HCT116 (cell line): ENCODE measurements at regions not wholly inside any gene's neighbourhood (a gene's known extent, or its start where the extent isn't known, plus 50 kb on each side); places are given as distances from the start of the nearest gene placed in this dataset.

Source experiments
- ATAC-seq: fragments of 200-7000 bp; cut with Tn5 transposase; 2 replicates; pipeline ENCODE4 v1.9.1; 2020; ENCODE audit warnings: mild to moderate bottlenecking, moderate library complexity
- BruUV-seq: library from RNA; stranded (reverse); fragments of 400-500 nt; replicated peaks from 2 replicates; lab custom pipeline; 2021; lab: Mats Ljungman, UMichigan
- CTCF ChIA-PET: fragments of 300-600 bp; sonication (Branson Sonifier 250); formaldehyde crosslinking; loops from one replicate; lab custom pipeline; 2021; ENCODE audit warnings: antibody characterized with exemption; lab: Charles Lee
- POLR2A ChIA-PET: fragments of 300-600, 350-600 bp; sonication (Branson Sonifier 250); formaldehyde crosslinking; loops from one replicate; lab custom pipeline; 2021; ENCODE audit warnings: antibody characterized with exemption; lab: Charles Lee
- RAD21 ChIA-PET, 2 experiments: fragments of 300-600 bp; sonication (Branson Sonifier 250); formaldehyde crosslinking; loops; one replicate each; lab custom pipeline; 2023; ENCODE audit warnings: low total read pairs in 2 of 2; ENCODE audit not compliant: uncharacterized antibody in 2 of 2, unreplicated experiment in 2 of 2, low non-redundant PET in 1 of 2; lab: Charles Lee
- DNase-seq: peaks from one replicate; pipeline ENCODE4 v3.0.0-alpha.2; 2010; ENCODE audit warnings: low read depth, low spot score
- H2AFZ ChIP-seq: fragments of 200-600 bp; shearing (Covaris generic), sonication (generic); 2 replicates; pipeline ENCODE4 v1.6.1; 2017; ENCODE audit warnings: low read depth, mixed run types, mixed read lengths, antibody characterized with exemption, low read length; ENCODE audit not compliant: poor library complexity, severe bottlenecking
- H3K27ac ChIP-seq: 2 replicates; pipeline ENCODE4 v1.5.1; 2012; ENCODE audit warnings: low read depth, low read length
- H3K27me3 ChIP-seq: fragments of 200-600 bp; sonication (generic); 2 replicates; pipeline ENCODE4 v1.6.1; 2016; ENCODE audit warnings: mixed run types, low read length, mixed read lengths; ENCODE audit not compliant: insufficient read depth
- H3K36me3 ChIP-seq, 2 experiments: fragments of 200-500 bp in 1 of 2; fragments of 200-600 bp in 1 of 2; sonication (Bioruptor generic) in 1 of 2; sonication (generic) in 1 of 2; 2 replicates each; pipeline versions ENCODE4 v1.5.1 to v1.6.1; 2014 to 2016; ENCODE audit warnings: low read length in 2 of 2, inconsistent platforms in 1 of 2, mixed read lengths in 1 of 2, mixed run types in 1 of 2; ENCODE audit not compliant: insufficient read depth in 2 of 2, control insufficient read depth in 1 of 2
- H3K4me1 ChIP-seq, 2 experiments: fragments of 200-600 bp in 1 of 2; sonication (generic) in 1 of 2; 2 replicates each; pipeline versions ENCODE4 v1.5.1 to v1.6.1; 2012 to 2017; ENCODE audit warnings: low read length in 2 of 2, inconsistent platforms in 1 of 2, mild to moderate bottlenecking in 1 of 2, mixed read lengths in 1 of 2, mixed run types in 1 of 2, moderate library complexity in 1 of 2; ENCODE audit not compliant: insufficient read depth in 2 of 2, control insufficient read depth in 1 of 2
- H3K4me2 ChIP-seq: fragments of 200-600 bp; sonication (generic); 2 replicates; pipeline ENCODE4 v1.6.1; 2017; ENCODE audit warnings: mixed run types, low read length, mixed read lengths
- H3K4me3 ChIP-seq, 2 experiments: fragments of 200-600 bp in 1 of 2; sonication (generic) in 1 of 2; replicated peaks in 1 of 2; 2 replicates each; pipeline ENCODE4 v1.5.1; 2011 to 2016; ENCODE audit warnings: low read length in 2 of 2, control low read depth in 1 of 2, low read depth in 1 of 2, mild to moderate bottlenecking in 1 of 2, mixed read lengths in 1 of 2, mixed run types in 1 of 2
- H3K79me2 ChIP-seq: fragments of 200-600 bp; sonication (generic); 2 replicates; pipeline ENCODE4 v1.6.1; 2017; ENCODE audit warnings: mild to moderate bottlenecking, mixed run types, low read length, moderate library complexity, mixed read lengths; ENCODE audit not compliant: insufficient read depth
- H3K9ac ChIP-seq: fragments of 200-600 bp; sonication (generic); 2 replicates; pipeline ENCODE4 v1.6.1; 2016; ENCODE audit warnings: low read length, mixed read lengths
- H3K9me2 ChIP-seq: fragments of 200-600 bp; sonication (generic), shearing (Covaris generic); 2 replicates; pipeline ENCODE4 v1.6.1; 2017; ENCODE audit warnings: mixed run types, mild to moderate bottlenecking, moderate library complexity; ENCODE audit not compliant: insufficient read depth
- H3K9me3 ChIP-seq, 2 experiments: fragments of 200-500 bp in 1 of 2; fragments of 200-600 bp in 1 of 2; sonication (Bioruptor generic) in 1 of 2; sonication (generic) in 1 of 2; 2 replicates each; pipeline ENCODE4 v1.6.1; 2014 to 2017; ENCODE audit warnings: low read length in 2 of 2, mixed read lengths in 2 of 2, inconsistent platforms in 1 of 2, low read depth in 1 of 2, mild to moderate bottlenecking in 1 of 2, mixed run types in 1 of 2, moderate library complexity in 1 of 2; ENCODE audit not compliant: control insufficient read depth in 1 of 2, insufficient read depth in 1 of 2
- H4K20me1 ChIP-seq: fragments of 200-600 bp; sonication (generic), shearing (Covaris generic); 2 replicates; pipeline ENCODE4 v1.6.1; 2017; ENCODE audit warnings: mixed run types, mild to moderate bottlenecking, moderate library complexity; ENCODE audit not compliant: insufficient read depth
- CTCF ChIP-seq, 3 experiments: fragments of 200-600 bp in 1 of 3; sonication (generic) in 1 of 3; IDR thresholded peaks in 2 of 3; conservative IDR thresholded peaks in 1 of 3; 2 replicates each; pipeline ENCODE4 v1.5.1; 2012 to 2017; ENCODE audit warnings: low read depth in 2 of 3, low read length in 2 of 3, antibody characterized with exemption in 1 of 3, borderline replicate concordance in 1 of 3, control low read depth in 1 of 3, mild to moderate bottlenecking in 1 of 3, mixed read lengths in 1 of 3, mixed run types in 1 of 3, moderate library complexity in 1 of 3; ENCODE audit not compliant: insufficient read depth in 1 of 3
- ELF1 ChIP-seq: IDR thresholded peaks from 2 replicates; pipeline ENCODE4 v1.6.1; 2012; ENCODE audit warnings: low read depth, borderline replicate concordance
- EZH2phosphoT487 ChIP-seq: fragments of 200-600 bp; IDR thresholded peaks from 2 replicates; pipeline ENCODE4 v1.6.1; 2018; ENCODE audit warnings: antibody characterized with exemption, borderline replicate concordance
- POLR2A ChIP-seq: IDR thresholded peaks from 2 replicates; pipeline ENCODE4 v1.7.0; 2011; ENCODE audit warnings: borderline replicate concordance; ENCODE audit not compliant: insufficient read depth, insufficient read length; ENCODE audit errors: extremely low read depth
- RAD21 ChIP-seq: IDR thresholded peaks from 2 replicates; pipeline ENCODE4 v1.6.1; 2012; ENCODE audit warnings: low read depth, mild to moderate bottlenecking
- SIN3A ChIP-seq: IDR thresholded peaks from 2 replicates; pipeline ENCODE4 v1.6.1; 2012; ENCODE audit warnings: low read depth
- YY1 ChIP-seq: IDR thresholded peaks from 2 replicates; pipeline ENCODE4 v1.6.1; 2011; ENCODE audit warnings: low read length, low read depth, moderate library complexity, mild to moderate bottlenecking; ENCODE audit not compliant: insufficient replicate concordance; ENCODE audit errors: extremely low read depth
- ZBTB33 ChIP-seq: IDR thresholded peaks from 2 replicates; pipeline ENCODE4 v1.6.1; 2011; ENCODE audit warnings: mild to moderate bottlenecking, low read length, moderate library complexity; ENCODE audit not compliant: insufficient replicate concordance; ENCODE audit errors: extremely low read depth
- ZFX ChIP-seq: fragments of 450-650 bp; IDR thresholded peaks from 2 replicates; pipeline ENCODE4 v1.6.1; 2017
- intact Hi-C: fragments of 100-400 bp; cut with micrococcal nuclease; formaldehyde crosslinking; loops from 2 replicates; pipeline ENCODE4 v1.10.0; 2022

- no peak for TF ChIP-seq ZBTB33
- TF ChIP-seq ZFX = no peak
- TF ChIP-seq SIN3A = no peak
- no peak for TF ChIP-seq EZH2phosphoT487
- no peak for TF ChIP-seq POLR2A
These were observed 223.1 kb upstream of the FOXN3 start (continued) for GRCh38 chr14:89640141-89640540.

- Histone ChIP-seq H4K20me1 (no peaks in the 10 kb centered on the region), H3K79me2 (no peaks in the 10 kb centered on the region), H3K27me3 (no peaks in the 10 kb centered on the region), H3K27ac (no peak overlapping the region), H3K4me1 (no peaks in the 10 kb centered on the region), H3K4me2 (no peak overlapping the region), H3K4me3 (no peak overlapping the region), H3K9me2 (no peaks in the 10 kb centered on the region), H3K36me3 (no peaks in the 10 kb centered on the region), H3K9me3 (no peaks in the 10 kb centered on the region), H2AFZ (no peak overlapping the region), H3K9ac (no peak overlapping the region)
- no peak for ATAC-seq
- TF ChIP-seq ELF1 = no peak
- TF ChIP-seq RAD21 = no peak
- no peak for TF ChIP-seq ZFX
- TF ChIP-seq POLR2A = no peak
- no peak for TF ChIP-seq SIN3A
- no peak for TF ChIP-seq YY1
- no peak for TF ChIP-seq CTCF (IDR thresholded peaks at IDR 0.05 in 2 of 3, conservative IDR thresholded peaks at IDR 0.05 in 1 of 3; ENCODE audit: borderline replicate concordance in 1 of 3, insufficient read depth in 1 of 3, low read depth in 2 of 3, low read length in 2 of 3)
- intact Hi-C loops = no loop called here
- ChIA-PET RAD21 (no interaction called here), POLR2A (no interaction called here), CTCF (no interaction called here)
- DNase-seq = no peak
- BruUV-seq = no TSS peak
These were observed 222.7 kb upstream of the FOXN3 start for GRCh38 chr14:89639687-89640086.
